Astrocyte (in vitro differentiated cells and primary cell): ENCODE measurements at regions not wholly inside any gene's neighbourhood (a gene's known extent, or its start where the extent isn't known, plus 50 kb on each side); places are given as distances from the start of the nearest gene placed in this dataset.

Source experiments
- DNase-seq: peaks from one replicate; pipeline ENCODE4 v3.0.0-alpha.2; 2010; ENCODE audit warnings: low read depth
- FAIRE-seq: peaks from 2 replicates; lab custom pipeline; 2011; peaks lifted over from hg19 to GRCh38; lab: Jason Lieb, UNC
- H2AFZ ChIP-seq: 2 replicates; pipeline ENCODE4 v1.6.0; 2012; ENCODE audit warnings: low read depth, low read length, inconsistent platforms
- H3K27ac ChIP-seq: 2 replicates; pipeline ENCODE4 v1.5.1; 2011; ENCODE audit warnings: low read depth, low read length, inconsistent platforms
- H3K27me3 ChIP-seq: 2 replicates; pipeline ENCODE4 v1.6.0; 2011; ENCODE audit warnings: low read length, inconsistent platforms; ENCODE audit not compliant: insufficient read depth
- H3K36me3 ChIP-seq: 2 replicates; pipeline ENCODE4 v1.5.1; 2011; ENCODE audit warnings: low read length, inconsistent platforms; ENCODE audit not compliant: insufficient read depth
- H3K4me1 ChIP-seq: 2 replicates; pipeline ENCODE4 v1.5.1; 2011; ENCODE audit warnings: low read length, inconsistent platforms; ENCODE audit not compliant: insufficient read depth
- H3K4me2 ChIP-seq: 2 replicates; pipeline ENCODE4 v1.6.0; 2012; ENCODE audit warnings: low read length, inconsistent platforms
- H3K4me3 ChIP-seq: 2 replicates; pipeline ENCODE4 v1.5.1; 2011; ENCODE audit warnings: low read depth, mild to moderate bottlenecking, low read length, inconsistent platforms; ENCODE audit not compliant: insufficient read depth
- H3K79me2 ChIP-seq: 2 replicates; pipeline ENCODE4 v1.6.0; 2012; ENCODE audit warnings: mild to moderate bottlenecking, low read length, inconsistent platforms; ENCODE audit not compliant: insufficient read depth
- H3K9ac ChIP-seq: 2 replicates; pipeline ENCODE4 v1.6.0; 2012; ENCODE audit warnings: mild to moderate bottlenecking, low read length, inconsistent platforms
- H3K9me3 ChIP-seq: 2 replicates; pipeline ENCODE4 v1.5.1; 2012; ENCODE audit warnings: low read depth, mild to moderate bottlenecking, low read length, inconsistent platforms; ENCODE audit not compliant: insufficient read depth
- H4K20me1 ChIP-seq: 2 replicates; pipeline ENCODE4 v1.6.0; 2012; ENCODE audit warnings: low read length, inconsistent platforms; ENCODE audit not compliant: insufficient read depth
- H3K27ac Mint-ChIP-seq: one replicate; pipeline ENCODE4 v1.8.0; 2021; ENCODE audit warnings: mild to moderate bottlenecking, mixed read lengths; ENCODE audit not compliant: unreplicated experiment
- H3K27me3 Mint-ChIP-seq: one replicate; pipeline ENCODE4 v1.8.0; 2021; ENCODE audit warnings: low read depth, mixed read lengths; ENCODE audit not compliant: unreplicated experiment
- H3K36me3 Mint-ChIP-seq: one replicate; pipeline ENCODE4 v1.8.0; 2021; ENCODE audit warnings: low read depth, mixed read lengths; ENCODE audit not compliant: unreplicated experiment
- H3K4me1 Mint-ChIP-seq: one replicate; pipeline ENCODE4 v1.8.0; 2021; ENCODE audit warnings: low read depth, mixed read lengths; ENCODE audit not compliant: unreplicated experiment
- H3K4me3 Mint-ChIP-seq: one replicate; pipeline ENCODE4 v1.8.0; 2021; ENCODE audit warnings: mild to moderate bottlenecking, moderate library complexity, mixed read lengths; ENCODE audit not compliant: unreplicated experiment
- H3K9me3 Mint-ChIP-seq: one replicate; pipeline ENCODE4 v1.8.0; 2021; ENCODE audit warnings: mild to moderate bottlenecking, mixed read lengths; ENCODE audit not compliant: unreplicated experiment
- CTCF ChIP-seq: IDR thresholded peaks from 2 replicates; pipeline ENCODE4 v1.5.1; 2011; ENCODE audit warnings: low read depth, mild to moderate bottlenecking, inconsistent platforms, low read length, moderate library complexity; ENCODE audit not compliant: insufficient read depth
- EZH2 ChIP-seq: IDR thresholded peaks from 2 replicates; pipeline ENCODE4 v1.6.1; 2012; ENCODE audit warnings: mild to moderate bottlenecking, low read length, inconsistent platforms; ENCODE audit not compliant: insufficient read depth

GRCh38 chr6:134854366-134854765 is 95.5 kb downstream of the ALDH8A1 start:
- Mint-ChIP-seq H3K27me3 (no peaks in the 10 kb centered on the region), H3K36me3 (no peaks in the 10 kb centered on the region), H3K9me3 (no peaks in the 10 kb centered on the region), H3K4me1 (no peaks in the 10 kb centered on the region), H3K4me3 (no peak overlapping the region), H3K27ac (no peak overlapping the region)
- Histone ChIP-seq H3K79me2 (no peaks in the 10 kb centered on the region), H3K36me3 (no peaks in the 10 kb centered on the region), H3K27me3 (no peaks in the 10 kb centered on the region), H3K4me3 (no peak overlapping the region), H3K9me3 (no peaks in the 10 kb centered on the region), H3K9ac (no peak overlapping the region), H4K20me1 (no peaks in the 10 kb centered on the region), H3K4me2 (no peak overlapping the region), H3K4me1 (peaks cover 13% of the 10 kb centered on the region), H3K27ac (no peak overlapping the region), H2AFZ (no peak overlapping the region)
- no peak for DNase-seq
- no peak for TF ChIP-seq EZH2
- no peak for TF ChIP-seq CTCF
- FAIRE-seq = no peak

DNA sequence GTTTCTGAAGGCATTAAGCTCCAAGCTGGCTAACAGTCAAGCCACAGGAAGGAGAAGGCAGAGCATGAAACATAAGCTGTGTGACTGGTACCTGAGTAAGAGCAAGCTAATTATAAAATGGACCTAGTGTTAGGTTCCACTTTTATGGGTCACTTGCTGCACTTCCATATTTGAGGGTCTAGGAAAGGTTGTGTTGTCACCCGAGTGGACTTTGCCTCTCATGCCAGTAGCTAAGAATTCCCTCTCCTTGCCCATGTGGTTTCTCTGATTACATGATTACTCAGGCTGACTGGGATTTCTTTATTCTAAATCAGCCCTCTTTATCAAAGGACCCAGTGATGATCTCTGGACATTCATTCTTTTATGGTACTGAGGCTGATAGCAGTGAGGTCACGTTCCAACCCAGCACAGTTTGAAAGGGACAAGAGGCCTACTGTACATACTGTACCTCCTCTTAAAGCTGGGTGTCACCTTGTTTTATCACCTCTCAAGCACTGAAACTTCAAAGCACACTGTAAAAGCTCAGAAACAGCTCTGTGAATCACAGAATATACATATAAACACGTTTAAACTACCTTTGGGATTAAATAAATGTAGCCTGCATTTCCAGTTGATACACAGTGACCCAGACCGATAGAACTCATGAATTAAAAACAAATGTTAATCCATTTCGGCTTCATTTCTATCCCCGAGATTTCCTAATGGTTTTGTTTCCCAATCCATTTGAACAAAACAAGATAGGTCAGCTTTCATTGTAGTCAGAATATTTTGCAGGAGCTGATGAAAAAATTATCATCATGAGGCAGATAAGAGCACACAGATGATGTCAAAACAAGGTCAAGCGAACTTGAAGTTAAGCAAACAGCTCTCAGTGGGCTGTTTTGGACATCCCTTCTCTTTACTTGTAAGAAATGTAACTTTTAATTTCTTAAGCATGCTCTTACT is 96.5 kb downstream of the ALDH8A1 start:
- Histone ChIP-seq H3K4me3 (no peak overlapping the region), H3K9ac (no peak overlapping the region), H3K4me1 (peaks cover 13% of the 10 kb centered on the region), H3K9me3 (no peaks in the 10 kb centered on the region), H3K79me2 (no peaks in the 10 kb centered on the region), H3K27me3 (no peaks in the 10 kb centered on the region), H4K20me1 (no peaks in the 10 kb centered on the region), H2AFZ (peak overlapping the region; percentile 44), H3K27ac (peak overlapping the region; percentile 33), H3K36me3 (no peaks in the 10 kb centered on the region), H3K4me2 (peak overlapping the region; percentile 39)
- H3K4me1 Mint-ChIP-seq = no peaks in the 10 kb centered on the region
- DNase-seq (peak; percentile 76), FAIRE-seq (peak; percentile 26)
- H3K4me3 Mint-ChIP-seq = no peak overlapping the region
- H3K36me3 Mint-ChIP-seq = no peaks in the 10 kb centered on the region
- TF ChIP-seq EZH2 (no peak), CTCF (no peak)
- H3K27ac Mint-ChIP-seq = no peak overlapping the region
- no peaks in the 10 kb centered on the region for H3K27me3 Mint-ChIP-seq
- H3K9me3 Mint-ChIP-seq = no peaks in the 10 kb centered on the region

- Mint-ChIP-seq H3K27ac (no peak overlapping the region), H3K9me3 (no peaks in the 10 kb centered on the region)
Observed at GRCh38 chr6:134851548-134851947, 98.4 kb downstream of the ALDH8A1 start.

More at GRCh38 chr6:134851548-134851947, 98.4 kb downstream of the ALDH8A1 start:
- H3K27me3 Mint-ChIP-seq = peaks cover 1% of the 10 kb centered on the region
- Histone ChIP-seq H3K4me2 (peak overlapping the region; percentile 52), H3K27ac (peak overlapping the region; percentile 46), H3K79me2 (no peaks in the 10 kb centered on the region), H3K27me3 (no peaks in the 10 kb centered on the region), H2AFZ (no peak overlapping the region), H3K4me1 (peaks cover 13% of the 10 kb centered on the region), H3K4me3 (no peak overlapping the region), H3K9ac (no peak overlapping the region), H3K36me3 (no peaks in the 10 kb centered on the region), H4K20me1 (no peaks in the 10 kb centered on the region), H3K9me3 (no peaks in the 10 kb centered on the region)
- H3K4me1 Mint-ChIP-seq = no peaks in the 10 kb centered on the region
- TF ChIP-seq CTCF (no peak), EZH2 (no peak)
- H3K36me3 Mint-ChIP-seq = no peaks in the 10 kb centered on the region
- H3K4me3 Mint-ChIP-seq = no peak overlapping the region
- FAIRE-seq (no peak), DNase-seq (no peak)
